NOMO-1 (cell line): ENCODE measurements at regions not wholly inside any gene's neighbourhood (a gene's known extent, or its start where the extent isn't known, plus 50 kb on each side); places are given as distances from the start of the nearest gene placed in this dataset.

Source experiments
- DNase-seq, 2 experiments: peaks; one replicate each; lab custom pipeline; 2025; ENCODE audit not compliant: unreplicated experiment in 2 of 2; lab: John Stamatoyannopoulos, UW

GRCh38 chr9:86893811-86894490, 53.4 kb downstream of the GAS1 start:
- no peak for DNase-seq

GRCh38 chr9:86892576-86892975, 54.7 kb downstream of the GAS1 start:
- no peak for DNase-seq

GRCh38 chr9:86891886-86892437, 55.3 kb downstream of the GAS1 start:
- DNase-seq: no peak

- DNase-seq: no peak
Measured at GRCh38 chr9:86891091-86891490, 56.2 kb downstream of the GAS1 start.

- no peak for DNase-seq
Measured at GRCh38 chr9:86885232-86885631, 62.1 kb downstream of the GAS1 start.

DNA sequence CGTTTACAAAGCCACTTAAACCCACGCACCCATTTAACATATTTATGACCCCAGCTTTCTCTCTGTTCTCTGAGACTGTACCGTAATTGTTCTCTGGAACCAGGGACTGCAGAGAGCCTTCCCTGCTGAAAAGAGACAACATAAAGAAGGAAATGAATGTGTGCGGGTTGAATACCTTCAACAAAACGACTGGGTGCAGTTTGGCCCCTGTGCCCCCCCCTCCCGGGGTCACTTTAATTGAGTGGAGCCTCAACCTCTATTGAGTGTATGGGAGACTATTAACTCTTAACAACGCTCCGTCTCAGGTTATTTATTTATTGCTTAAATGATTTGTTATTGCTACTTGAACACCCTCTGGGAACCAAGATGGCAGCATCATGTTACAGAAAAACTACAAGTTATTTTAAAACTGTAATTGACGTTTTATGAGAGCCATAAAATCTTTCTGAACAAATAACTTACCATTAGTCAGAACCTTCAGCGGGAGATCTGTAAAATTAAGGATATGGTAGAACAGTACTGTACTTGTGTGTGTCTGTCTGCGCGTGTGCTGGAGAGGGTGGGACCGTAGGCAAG, 70.6 kb downstream of the GAS1 start:
- no peak for DNase-seq

- peak in 1 of 2 experiments; percentile 33 for DNase-seq
Measured at GRCh38 chr9:86868616-86869015, 78.7 kb downstream of the GAS1 start.

DNA sequence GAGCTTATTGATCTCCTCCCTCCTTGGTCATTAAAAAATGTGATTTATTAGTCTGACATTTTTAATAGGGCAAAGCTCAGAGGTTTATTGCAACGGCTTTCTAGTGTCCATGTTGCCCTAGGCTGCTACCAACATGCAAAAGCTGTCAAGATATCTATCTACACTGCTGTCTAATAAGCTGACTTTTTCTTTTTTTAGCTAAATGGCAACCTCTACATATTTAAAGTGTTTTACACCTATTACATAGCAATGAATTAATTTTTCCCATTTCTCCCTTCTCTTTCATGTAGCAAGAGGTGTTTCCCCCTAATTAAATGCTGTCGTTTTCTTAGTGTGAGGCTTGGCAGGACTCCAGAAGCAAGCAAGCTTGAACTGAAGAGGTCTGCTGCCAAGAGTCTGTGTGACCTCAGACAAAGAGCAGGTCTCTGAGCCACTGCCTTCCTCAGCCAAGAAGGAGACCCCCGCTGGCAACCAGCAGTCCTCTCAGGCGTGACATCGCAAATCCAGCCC, 79.4 kb downstream of the GAS1 start:
- no peak for DNase-seq

- no peak for DNase-seq
Measured at GRCh38 chr9:86865952-86866351, 81.4 kb downstream of the GAS1 start.

DNA sequence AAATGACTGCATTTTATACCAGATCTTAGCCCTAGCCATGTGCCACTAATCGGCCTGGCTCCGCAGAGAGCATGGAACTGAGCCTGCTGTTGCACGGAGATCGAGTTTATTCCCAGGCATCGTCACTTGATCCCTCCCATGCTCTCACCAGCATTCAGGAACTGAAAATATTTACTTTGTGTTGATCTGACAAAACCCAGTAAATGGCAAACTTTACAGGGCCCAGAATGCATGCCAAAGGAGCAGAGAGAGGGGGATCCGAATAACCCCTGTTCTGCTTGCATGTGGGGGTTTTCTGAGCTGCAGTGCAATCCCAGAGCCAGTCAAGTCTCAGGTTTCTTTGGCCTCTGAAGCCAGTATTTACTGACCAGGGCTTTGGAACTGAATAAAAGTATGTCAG, 87.3 kb downstream of the GAS1 start:
- no peak for DNase-seq

DNA sequence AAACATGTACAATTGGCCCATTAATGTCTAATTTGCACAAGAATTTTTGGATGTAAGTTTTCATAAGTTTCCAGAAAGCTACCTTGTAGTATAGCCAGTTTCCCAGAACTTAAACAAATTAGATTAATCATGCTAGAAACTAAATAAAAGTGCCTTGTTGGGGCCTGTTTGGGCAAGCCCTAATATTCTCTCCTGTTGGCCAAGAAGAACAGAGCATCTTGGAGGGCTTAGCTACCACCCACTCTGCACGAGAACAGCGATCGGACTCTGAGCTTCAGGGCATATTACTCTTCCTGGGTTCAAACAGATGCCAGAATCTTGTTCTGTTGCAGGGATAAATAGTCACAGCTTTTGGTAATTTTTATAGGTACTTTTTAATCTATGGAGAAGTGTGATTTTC, 88.2 kb downstream of the GAS1 start:
- DNase-seq: no peak

DNA sequence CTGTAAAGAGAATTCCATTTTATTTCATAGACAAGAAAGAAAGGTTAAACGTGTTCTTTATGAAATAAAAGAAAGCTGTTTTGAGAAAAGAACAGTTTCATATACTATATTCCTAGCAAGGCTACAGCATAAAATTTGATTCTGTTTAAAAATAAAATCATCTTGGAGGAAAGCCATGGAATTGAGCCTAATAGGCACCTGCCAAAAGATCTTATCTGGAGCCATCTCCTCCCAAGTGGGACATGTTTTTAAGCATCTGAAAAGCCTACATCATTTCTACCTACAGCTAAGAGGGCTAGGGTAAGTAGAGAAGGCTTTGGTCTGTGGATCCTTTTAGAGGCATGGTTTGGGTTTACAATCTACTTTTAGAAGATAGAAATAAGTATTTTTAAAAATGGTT, 89.3 kb downstream of the GAS1 start:
- no peak for DNase-seq

GRCh38 chr9:86856259-86856658, 91.0 kb downstream of the GAS1 start:
- no peak for DNase-seq

DNA sequence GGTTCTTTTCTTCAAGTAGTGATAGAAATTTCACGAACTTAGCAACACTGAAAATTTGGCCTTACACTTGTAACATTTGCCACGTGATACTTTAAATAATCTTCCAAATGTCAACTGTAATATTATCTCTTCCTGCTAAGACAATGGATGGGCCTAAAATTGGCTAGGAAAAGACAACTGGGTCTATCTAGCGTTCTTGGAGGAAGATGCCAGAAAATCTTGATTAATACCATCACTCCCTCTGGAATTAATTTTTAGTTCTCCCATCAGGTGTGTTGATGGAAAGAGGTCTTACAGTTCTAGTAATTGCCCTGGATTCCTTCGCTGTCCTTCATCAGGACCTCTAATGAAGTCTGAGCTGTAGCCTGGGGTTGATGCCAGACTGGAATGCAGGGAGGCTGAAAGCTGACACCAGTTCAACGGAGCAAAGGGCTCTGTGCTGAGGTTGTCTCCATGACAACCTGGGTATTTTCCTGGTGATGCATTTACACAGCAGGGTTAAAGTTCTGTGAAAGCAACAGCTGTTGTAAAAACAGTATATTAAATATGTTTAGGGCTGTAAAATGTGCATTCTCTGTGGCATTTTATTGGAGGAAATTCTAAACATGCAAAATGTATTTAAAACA, 92.3 kb downstream of the GAS1 start:
- no peak for DNase-seq

GRCh38 chr9:86846656-86847055, 100.7 kb downstream of the GAS1 start:
- no peak for DNase-seq

- no peak for DNase-seq
Measured at GRCh38 chr9:86843206-86843605, 104.1 kb downstream of the GAS1 start.

DNA sequence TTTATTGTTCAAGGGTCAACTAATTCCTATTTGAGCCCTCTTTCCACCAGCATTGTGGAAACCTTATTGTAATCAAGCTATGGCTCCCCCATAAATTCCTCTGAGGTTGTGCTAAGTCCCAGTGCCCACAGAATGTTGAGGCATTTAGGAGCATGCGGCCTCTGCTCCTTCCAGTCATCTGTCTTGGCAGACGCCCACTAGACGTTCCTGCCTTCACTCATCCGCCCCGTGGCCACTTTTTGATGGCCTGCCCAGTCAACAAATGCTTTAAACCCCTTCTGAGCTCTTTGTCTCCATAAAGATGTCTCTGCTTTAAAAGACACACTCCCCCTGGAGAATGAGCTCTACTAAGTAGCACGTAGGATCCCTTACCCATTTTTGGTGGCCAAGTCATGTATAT, 104.7 kb downstream of the GAS1 start:
- DNase-seq: no peak

- no peak for DNase-seq
Measured at GRCh38 chr9:86839522-86839921, 107.8 kb downstream of the GAS1 start.

- DNase-seq: no peak
Measured at GRCh38 chr9:86838519-86839497, 108.5 kb downstream of the GAS1 start.

- no peak for DNase-seq
Measured at GRCh38 chr9:86837345-86837744, 110.0 kb downstream of the GAS1 start.

DNA sequence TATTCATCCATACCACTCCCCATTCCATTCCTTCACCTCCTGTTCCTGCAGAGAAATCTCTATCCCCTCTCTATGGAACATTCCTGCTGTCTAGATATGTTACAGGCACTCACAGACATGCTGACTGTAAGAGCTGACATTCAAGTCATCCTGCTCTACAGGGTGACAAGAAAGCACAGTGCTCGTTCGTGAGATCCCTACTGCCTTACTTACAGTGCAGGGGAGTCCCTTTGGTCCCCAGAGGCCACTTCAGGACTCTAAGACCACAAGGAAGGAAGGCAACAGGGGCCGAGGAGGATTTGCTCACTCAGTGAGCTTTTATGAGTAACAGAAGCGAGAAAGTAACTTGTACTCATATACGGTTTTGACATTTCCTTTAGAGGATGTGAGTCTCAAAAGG, 110.5 kb downstream of the GAS1 start:
- DNase-seq: no peak
